HG02759 (cell line): ENCODE measurements at regions not wholly inside any gene's neighbourhood (a gene's known extent, or its start where the extent isn't known, plus 50 kb on each side); places are given as distances from the start of the nearest gene placed in this dataset.
"Not testable (repeated sequence)": the region's sequence is repeated elsewhere in the genome, so short reads cannot be mapped to it uniquely, and the experiment has no call there.

Experiments used
- ATAC-seq: cut with Tn5 transposase; IDR thresholded peaks from one replicate; pipeline ENCODE4 v1.9.1; 2021; ENCODE audit warnings: mild to moderate bottlenecking, moderate library complexity; ENCODE audit not compliant: unreplicated experiment

DNA sequence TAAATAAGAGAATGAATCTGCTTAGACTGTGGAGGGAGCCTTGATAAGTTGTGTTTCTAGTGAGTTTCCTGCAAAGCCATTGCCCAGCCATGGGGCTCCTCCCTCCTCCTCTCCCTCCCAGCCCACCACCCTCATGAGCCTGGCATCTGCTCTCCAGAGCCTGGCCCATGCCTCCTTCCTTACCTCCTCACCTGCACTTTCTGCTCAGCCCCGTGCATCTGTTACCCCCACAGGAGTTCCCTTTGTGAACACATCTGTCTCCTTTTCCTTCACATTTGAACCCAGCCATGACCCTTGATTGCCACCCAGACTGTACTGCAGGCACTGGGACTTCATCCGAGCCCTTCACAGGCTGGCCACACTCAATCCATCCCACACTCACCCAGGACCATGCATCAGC, 395.6 kb downstream of the IRX2 start:
- ATAC-seq = no peak

DNA sequence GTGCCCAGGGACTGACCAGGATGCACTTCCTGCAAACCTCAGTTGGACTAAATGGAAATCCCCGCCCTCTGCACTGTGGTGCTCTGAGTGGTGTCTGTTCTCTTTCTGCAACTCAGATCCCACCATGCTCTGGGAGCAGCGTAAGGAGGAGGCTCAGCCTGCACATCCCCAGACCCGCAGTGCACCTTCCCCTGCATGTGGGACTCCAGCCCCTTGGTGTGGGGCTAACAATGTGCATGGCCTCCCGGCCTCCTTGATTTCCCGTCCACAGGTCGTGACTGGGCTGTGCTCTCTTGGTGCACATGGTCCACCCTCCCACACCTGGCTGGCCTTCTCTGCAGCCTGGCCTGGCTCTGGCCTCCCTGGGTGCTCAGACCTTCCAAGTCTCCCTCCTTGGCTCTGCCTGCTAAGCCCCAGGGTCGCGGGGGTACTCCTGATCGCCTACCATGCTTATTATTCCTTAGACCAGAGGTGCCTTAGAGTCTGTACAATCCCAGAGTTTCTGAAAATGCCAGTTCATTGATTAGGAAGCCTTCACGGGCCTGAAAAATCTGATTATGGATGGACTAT, 397.5 kb downstream of the IRX2 start:
- no peak for ATAC-seq

DNA sequence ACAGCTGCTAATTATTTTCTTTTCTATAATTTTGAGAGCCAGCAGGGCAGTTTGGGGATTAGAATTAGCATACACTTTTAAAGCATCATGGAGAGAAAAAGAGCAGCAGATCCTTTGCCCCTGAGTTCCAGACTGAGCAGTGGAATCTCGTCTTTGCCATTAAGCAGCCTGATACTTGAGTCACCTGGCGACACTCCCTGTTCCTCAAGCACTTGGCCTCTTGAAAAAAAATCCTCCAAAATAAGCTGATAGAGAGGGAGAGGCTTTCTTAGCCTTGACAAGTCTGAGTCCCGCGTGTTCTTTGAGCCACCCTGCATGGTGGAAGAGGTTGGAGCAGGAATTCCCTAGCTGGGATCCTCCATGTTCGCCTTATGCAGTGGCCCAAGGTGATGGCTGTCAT, 398.3 kb downstream of the IRX2 start:
- no peak for ATAC-seq

DNA sequence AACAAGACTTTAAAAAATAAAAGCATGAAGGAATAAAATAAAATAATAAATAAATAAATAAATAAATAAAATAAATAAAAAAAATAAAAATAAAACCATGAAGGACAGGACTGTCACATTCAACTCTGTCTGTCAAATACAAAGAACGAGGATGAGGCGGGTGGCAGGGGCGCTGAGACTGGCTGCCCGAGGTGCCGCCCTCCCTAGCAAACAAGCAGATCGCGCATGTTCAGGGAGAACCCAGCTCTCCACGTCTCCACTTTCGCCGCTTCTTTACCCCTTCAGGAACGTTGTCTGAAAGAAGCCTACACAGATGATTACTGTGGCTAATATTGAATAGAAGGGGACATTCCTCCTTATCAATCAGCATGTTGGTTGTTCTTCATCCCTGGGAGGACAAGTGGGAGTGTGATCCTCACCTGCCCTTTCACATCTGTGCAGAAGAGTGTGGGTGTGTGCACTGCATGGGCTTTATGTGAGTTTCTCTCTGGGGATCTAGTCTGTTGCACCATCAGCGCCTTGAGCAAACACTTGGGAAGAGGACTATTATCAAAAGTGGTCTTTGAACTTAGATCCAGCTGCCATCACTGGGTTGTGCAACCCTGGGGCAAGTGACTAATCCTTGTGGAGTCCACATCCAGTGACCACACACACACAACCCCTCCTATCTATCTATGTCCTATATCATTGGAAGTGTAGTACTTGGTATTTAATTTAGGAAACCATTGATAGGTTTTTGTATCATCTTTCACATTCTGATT, 399.2 kb downstream of the IRX2 start:
- no peak for ATAC-seq

DNA sequence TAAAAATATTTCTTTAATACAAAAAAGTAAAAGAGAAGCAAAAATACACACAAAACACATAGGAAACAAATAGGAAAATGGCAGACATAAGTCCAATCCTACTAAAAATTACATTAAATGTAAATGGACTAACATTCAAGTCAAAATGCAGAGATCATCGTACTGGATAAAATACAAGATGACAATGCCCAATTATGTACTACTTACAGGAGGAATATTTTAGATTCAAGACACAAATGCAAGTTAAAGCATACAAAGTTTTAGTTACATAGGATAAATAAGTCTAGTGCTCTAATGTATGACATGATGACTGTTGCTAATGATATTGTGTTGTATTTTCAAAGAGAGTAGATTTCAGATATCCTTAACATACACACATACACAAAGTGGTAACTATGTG, 401.7 kb downstream of the IRX2 start:
- ATAC-seq = not testable (repeated sequence)

DNA sequence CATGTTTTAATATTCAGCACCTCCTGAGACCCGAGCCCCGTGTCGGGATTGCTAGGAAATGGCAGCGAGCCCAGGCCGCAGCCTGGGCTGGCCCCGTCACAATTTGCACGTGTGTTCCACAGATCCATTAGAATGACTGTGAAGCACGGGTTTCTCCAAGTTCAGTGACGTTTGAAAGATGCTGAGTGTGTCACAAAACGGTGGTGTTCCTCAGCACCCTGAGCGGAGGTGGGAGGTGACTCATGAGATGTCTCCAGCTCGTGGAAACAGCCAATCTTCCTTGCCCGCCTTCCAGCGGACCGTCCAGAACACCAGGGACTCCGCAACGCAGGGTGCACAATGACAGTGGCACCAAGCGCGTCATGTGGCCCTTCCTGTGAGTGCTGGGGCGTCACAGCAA, 412.8 kb downstream of the IRX2 start:
- ATAC-seq = no peak

DNA sequence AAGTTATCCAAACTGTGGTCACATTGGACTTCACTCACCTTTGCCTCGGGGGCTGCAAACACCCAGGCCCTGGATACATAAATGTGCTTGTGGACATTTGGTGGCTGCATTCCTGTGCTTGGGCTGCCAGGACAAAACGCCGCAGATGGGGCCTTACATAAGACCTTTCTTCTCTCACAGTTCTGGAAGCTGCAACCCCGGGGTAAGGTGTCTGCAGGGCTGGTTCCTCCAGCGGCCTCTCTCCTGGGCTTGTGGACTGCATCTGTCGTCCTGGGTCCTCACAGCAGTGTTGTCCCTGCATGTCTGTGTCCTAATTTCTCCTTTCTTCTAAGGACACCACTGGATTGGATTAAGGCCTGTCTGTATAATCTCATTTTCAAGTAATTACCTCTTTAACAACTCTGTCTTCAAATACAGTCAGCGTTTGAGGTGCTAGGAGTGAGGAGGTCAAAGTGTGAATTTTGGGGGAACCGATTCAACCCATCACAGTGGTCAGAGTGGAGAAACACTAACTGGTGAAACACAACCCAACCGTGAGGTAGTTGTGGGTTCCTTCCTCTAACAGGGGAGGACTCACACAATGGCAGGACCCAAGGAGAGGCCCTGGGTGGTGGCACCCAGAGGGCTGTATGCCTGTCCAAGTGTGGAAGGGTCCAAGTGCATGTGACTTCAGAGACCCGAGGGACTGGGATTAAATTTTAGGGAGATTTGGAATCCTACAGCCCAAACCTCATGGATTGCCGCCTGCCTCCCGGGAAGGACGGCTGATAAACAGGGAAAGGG, 415.6 kb downstream of the IRX2 start:
- ATAC-seq = no peak

DNA sequence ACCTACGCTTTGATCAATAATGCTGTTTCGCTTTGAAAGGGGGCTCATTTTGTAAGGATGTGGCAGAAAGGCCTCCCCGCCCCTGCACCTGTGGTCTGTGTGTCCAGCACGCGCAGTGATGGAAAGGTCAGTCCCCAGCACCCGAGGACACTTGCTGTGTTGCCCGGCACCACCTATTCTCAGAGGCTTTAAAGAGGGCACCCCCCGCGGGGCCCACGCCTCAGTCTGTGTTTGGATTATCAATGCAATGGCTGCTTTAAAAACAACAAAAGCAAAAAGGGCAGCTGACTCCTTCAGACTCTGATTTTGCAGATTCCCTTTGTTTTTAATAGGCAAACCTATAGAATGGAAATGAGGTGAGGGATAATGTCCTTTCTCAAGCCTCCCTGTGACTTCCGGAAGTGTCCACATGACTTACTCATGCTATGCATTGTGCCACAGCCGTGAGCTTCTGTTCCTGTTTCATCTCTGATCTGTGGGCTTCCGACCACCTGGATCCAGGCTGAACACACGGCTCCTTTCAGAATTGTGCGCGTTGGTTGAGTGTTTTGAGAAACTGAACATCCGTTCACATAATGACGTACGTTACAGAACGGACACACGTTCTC, 416.2 kb downstream of the IRX2 start:
- no peak for ATAC-seq

DNA sequence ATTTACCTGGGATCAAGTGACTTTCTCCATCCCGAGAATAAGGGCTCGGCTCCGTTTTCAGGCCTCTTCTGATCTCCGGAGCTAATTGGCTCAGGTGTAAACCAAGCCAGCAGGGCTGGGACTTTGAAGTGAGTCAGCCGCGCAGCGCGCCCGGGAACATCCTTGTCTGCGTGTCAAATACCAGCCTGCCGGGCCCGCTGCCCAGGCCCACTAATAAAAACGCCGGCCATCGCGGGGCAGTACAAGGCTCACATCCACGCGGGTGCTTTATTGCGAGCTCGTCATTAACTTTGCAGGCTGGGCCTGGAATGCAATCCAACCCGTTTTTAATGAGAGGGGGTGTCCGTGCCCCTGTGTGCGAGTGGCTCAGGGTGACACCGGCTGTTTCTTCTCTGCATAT, 416.8 kb downstream of the IRX2 start:
- ATAC-seq = no peak

DNA sequence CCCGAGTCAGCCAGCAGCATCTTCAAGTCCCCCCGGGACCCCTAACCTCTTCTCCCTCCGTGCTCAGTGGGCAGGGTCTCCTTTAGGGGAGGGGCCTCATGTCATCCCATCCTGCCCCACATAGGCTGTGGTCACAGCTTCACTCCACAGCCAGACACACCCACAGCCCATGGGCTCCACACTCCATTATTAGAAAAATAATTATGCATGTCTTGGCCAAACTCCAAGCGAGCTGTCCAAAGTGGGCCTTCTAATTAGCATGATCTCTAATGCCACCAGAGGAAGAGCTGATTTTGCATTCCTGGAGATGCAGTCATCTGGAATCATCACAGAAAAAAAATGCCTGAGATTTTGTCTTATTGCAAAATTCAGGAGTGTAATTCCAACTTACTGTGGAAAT, 418.2 kb downstream of the IRX2 start:
- no peak for ATAC-seq

DNA sequence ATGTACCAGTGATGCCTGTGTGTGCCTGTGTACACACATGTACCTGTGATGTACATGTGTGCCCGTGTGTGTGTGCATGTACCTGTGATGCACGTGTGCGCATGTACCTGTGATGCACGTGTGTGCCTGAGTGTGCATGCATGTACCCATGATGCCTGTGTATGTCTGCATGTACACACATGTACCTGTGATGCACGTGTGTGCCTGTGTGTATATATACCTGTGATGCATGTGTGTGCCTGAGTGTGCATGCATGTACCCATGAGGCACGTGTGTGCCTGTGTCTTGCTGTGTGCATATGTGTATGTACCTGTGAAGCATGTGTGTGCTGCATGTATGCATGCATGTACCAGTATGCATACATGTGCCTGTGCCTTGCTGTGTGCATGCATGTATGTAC, 419.0 kb downstream of the IRX2 start:
- ATAC-seq = no peak

DNA sequence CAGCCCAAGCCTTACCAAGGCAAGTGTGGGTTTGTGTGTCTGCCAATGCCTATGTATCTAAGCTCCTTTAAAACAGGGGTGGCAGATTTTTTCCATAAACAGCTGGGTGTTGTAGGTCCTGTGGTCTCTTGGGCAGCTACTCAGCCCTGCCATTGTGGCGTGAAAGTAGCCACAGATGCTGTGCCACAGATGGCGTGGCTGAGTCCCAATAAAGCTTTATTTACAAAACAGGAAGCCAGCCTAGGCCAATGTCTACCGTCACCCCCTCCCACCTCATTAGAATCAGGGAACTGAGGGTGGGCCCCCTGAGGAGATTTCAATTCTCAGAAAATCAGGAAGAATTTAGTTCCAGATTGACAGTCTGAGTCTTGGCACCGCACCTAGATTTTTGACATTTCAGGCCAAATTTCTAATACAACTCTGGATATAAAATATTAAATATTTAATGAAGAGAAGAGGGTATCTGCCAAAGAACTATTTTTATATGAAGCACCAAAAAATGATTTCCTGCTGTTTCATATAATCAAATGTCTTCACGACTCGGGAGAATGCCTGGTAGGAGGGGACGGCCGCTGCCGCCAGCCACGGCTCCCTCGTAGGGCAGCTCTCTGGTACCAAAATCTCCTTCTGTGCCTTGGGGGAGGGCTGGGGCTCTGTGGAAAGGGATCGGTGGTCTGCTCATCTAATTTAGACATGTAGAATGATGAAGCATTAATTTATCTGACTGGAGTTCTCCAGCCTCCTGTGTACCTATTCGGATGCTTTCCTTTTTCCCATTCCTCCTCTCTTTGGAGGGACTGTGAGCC, 420.9 kb downstream of the IRX2 start:
- ATAC-seq = no peak

DNA sequence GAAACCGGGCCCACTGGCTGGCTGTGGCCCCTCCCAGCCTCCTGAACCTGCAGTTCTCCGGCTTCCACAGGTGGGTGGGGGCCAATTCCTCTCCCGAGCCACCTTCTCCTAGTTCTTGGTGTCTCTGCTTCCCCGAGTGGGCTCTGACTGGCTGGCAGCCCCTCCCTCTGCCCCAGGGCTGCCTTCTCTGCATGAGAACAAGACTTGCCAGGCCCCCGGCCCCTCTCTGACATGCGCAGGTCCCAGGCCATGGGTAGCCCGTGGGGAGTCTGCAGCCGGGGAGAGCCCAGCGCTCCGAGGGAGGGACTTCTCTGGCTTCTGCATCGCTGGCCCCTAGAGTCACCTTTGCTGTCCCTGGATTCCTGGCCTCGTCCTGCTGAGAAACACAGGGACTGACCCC, 421.7 kb downstream of the IRX2 start:
- ATAC-seq = no peak

DNA sequence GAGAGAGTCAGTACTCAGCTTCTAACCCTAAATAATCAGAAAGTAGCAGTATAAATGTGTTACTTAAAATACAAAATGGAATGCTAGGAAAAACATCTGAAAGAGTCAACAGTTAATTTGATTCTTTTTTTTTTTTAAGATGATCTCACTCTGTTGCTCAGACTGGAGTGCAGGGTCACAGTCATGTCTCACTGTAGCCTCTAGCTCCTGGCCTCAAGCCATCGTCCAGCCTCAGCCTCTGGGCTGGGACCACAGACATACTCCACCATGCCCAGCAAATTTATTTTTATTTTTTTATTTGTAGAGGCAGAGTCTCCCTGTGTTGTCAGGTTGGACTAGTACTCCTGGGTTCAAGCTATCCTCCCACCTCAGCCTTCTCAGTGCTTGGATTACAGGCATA, 424.9 kb downstream of the IRX2 start:
- ATAC-seq = no peak

DNA sequence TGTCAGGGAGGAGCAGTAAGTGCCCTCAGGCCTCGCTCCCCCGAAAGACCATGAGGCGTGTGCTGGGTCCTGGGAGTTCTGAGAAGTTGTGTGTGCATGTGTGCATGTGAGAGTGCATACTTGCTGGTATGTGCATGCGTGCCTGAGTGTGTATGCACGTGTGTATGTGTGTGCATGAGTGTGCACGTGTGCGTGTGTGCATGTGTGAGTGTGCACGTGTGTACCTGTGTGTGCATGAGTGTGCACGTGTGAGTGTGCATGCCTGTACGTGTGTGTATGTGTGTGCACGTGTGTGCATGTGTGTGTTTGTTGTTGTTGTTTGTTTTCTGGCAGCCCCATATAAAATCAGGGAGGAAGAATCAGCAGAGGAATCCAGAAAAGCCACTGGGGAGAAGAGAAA, 426.7 kb downstream of the IRX2 start:
- ATAC-seq = no peak

DNA sequence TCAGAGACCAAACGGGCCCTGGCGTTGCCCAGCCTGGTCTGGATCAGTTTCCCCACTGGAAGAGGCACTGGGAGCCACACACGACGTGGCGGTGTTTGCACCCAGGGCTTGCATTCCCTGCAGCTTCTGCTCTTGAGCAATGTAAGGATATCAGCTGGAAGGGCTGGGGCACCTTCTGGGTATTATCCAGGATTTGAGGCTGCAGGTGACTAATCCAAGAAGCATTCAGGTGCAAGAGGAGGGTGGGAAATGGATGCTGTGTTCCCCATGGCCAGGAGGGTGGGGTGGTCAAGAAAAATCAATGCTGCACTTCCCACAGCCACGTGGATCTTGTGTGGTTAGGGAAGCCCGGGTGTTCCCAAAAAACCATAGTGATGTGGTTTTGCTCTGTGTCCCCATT, 430.9 kb downstream of the IRX2 start:
- ATAC-seq = no peak

DNA sequence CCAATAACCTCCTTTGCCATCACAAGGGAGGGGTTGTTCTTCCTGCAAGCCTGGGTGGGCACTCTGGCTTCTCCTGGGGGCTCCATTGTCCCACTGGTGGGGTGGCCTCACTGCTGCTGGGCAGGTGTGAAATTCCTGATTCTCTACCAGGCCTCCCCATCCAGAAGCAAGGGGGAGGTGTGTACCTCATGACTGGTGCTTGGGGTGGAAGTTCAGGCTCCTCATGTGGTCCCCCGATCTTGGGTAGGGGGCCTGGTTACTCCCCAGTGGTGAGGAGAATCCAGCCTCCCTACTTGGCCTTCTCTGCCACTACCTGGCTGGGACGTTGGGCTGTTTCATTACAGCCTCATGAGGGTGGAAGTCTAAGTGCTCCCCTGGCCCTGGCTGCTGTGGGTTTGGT, 433.9 kb downstream of the IRX2 start:
- no peak for ATAC-seq

DNA sequence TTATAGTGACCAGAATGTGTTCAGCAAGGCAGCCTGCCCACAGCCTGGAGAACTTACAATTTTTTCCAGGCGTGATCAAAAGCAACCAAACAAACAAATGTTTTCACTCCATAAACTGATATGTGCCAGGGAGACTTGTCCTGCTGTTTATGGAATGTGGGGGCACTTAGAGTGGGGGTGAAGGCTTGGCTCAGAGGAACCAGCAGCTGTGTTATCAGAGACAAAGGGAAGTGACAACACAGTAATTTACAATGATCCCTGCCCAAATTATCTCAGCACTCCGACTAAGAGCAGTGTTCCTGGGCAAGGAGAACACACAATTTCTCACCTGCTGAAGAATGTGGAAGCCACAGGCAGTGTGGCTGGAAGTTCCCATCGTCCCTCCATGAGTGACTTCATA, 429.1 kb upstream of the IRX4 start:
- no peak for ATAC-seq

DNA sequence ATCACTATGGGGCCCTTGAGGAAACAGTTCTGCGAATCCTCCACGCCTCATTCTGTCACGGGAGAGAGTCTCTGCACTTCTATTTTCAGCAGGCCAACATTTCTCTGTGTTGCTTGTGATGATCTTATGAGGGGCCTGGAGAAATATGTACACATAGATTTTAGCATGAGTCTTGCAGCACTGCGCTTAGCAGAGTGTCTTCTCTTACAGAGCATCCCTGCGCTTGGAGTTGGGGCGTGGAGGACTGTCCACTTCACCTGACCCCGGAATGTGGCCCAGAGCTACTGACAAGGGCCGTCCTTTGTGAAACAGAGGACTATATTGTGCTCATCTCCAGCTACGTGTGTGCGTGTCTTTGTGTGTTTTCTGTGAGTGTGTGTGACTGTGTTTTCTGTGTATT, 428.2 kb upstream of the IRX4 start:
- ATAC-seq = no peak

DNA sequence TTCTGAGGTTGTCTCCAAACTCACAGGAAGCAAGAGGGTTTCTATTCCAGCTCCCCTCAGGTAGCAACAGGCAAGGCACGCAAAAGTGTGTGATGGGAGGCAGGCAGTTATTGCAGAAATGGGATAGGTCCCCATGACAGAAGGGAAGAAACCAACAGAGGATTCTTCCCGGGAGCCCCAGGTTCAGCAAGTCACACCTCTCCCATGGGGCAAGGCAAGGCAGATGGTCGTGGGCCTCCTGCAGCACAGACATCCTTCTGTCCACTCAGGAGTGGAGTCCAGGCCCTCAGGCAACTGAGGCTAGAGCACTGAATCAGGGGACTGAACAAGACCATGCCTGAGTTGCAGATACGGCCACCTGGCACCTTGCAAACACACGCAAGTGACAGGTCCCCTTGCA, 424.9 kb upstream of the IRX4 start:
- no peak for ATAC-seq

DNA sequence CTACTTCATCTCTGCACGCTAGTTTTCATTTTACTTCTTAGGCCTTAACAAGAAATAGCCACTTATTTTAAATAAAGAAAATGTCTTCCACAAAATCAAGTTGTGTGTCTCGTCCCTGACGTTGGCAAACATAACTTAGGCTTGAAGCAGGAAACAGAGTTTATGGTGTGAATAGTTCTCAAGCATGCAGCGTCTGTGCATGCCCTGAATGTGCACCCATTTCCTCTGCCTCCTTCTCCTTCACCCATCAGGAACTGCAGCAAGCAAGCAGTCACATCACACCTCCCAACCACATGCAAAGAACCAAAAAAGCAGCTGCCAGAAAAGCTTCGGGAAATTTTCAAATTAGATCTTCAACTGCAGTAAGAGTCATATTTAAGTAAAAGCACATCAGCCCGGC, 424.0 kb upstream of the IRX4 start:
- ATAC-seq = no peak
